LoVo (cell line): ENCODE measurements at regions not wholly inside any gene's neighbourhood (a gene's known extent, or its start where the extent isn't known, plus 50 kb on each side); places are given as distances from the start of the nearest gene placed in this dataset.
"Not testable (repeated sequence)": the region's sequence is repeated elsewhere in the genome, so short reads cannot be mapped to it uniquely, and the experiment has no call there.

Experiments
- DNase-seq: peaks from one replicate; pipeline ENCODE4 v3.0.0-alpha.2; 2016; ENCODE audit warnings: low spot score

DNA sequence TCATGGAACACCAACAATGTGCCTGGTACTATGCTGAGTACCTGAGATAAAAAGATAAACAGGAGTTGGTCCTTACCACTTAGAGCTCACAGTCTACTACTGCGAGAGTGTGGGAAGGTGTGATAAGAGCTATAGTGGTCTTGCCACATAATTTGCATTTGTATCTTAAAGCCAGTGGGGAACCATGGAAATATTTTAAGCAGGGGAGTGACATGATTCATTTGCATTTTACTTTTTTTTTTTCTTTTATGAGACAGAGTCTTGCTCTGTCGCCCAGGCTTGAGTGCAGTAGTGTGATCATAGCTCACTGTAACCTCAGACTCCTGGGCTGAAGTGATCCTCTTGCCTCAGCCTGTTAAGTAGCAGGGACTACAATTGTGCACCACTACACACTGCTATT is 54.2 kb upstream of the FAM72C start:
- DNase-seq: not testable (repeated sequence)

DNA sequence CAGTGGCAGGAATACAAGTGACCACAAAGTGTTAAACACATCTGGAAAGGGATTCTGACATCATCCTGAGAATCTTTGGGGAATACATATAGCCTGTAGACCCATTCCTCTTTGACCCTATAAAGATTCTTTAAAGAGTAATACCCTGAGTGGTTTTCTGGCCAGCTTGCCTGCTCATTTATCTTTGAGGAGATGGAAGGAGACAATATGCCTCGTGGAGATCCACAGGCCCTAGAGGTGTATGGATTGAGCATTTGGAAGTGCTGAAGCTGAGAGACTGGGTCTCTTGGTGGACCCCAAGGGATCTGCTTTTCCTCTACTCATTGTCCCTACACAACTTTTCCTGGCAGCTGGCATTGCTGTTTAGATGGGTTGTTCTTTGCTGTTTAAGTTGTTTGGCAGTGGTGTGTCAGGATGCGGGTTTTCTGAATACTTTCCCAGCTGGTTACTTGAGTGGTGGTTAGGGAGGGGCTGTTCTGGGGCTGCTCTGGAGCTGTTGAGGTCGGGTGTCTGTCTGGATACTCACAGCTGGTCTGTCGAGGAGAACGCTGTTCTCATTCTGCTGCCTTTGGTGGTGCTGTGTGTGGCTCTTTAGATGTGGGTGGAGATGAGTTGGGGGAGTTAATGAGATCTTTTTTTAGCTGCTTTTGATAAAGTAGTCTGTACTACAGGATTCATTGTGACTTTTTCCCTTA is 50.1 kb upstream of the FAM72C start:
- not testable (repeated sequence) for DNase-seq
